ENCODE measurements at regions not wholly inside any gene's neighbourhood (a gene's known extent, or its start where the extent isn't known, plus 50 kb on each side); places are given as distances from the start of the nearest gene placed in this dataset.

GRCh38 chr3:127339016-127339415 lies 51.2 kb upstream of the PRR20G start:
- H3K4me1 ChIP-seq (ENCODE audit: insufficient read depth, low read length) = no peaks in the 10 kb centered on the region
- peaks cover 4% of the 10 kb centered on the region for H3K9me3 ChIP-seq (ENCODE audit: low read depth, low read length)
- H3K4me3 ChIP-seq (ENCODE audit: low read length) = no peak overlapping the region
- peaks cover 26% of the 10 kb centered on the region for H3K27me3 ChIP-seq (ENCODE audit: insufficient read depth, low read length)

GRCh38 chr3:127337911-127338531 lies 50.2 kb upstream of the PRR20G start:
- H3K27me3 ChIP-seq (ENCODE audit: insufficient read depth, low read length) = peaks cover 26% of the 10 kb centered on the region
- no peaks in the 10 kb centered on the region for H3K4me1 ChIP-seq (ENCODE audit: insufficient read depth, low read length)

More at GRCh38 chr3:127337911-127338531, 50.2 kb upstream of the PRR20G start:
- Histone ChIP-seq H3K9me3 (ENCODE audit: low read depth, low read length) (peaks cover 6% of the 10 kb centered on the region), H3K4me3 (ENCODE audit: low read length) (no peak overlapping the region)
